PFSK-1 (cell line): ENCODE measurements at regions not wholly inside any gene's neighbourhood (a gene's known extent, or its start where the extent isn't known, plus 50 kb on each side); places are given as distances from the start of the nearest gene placed in this dataset.

Experiments used
- FOXP2 ChIP-seq: optimal IDR thresholded peaks from 2 replicates; pipeline ENCODE3; 2011; ENCODE audit warnings: borderline replicate concordance, control low read depth, inconsistent platforms; ENCODE audit not compliant: insufficient read depth; ENCODE audit errors: extremely low read length, extremely low read depth
- POLR2AphosphoS5 ChIP-seq: IDR thresholded peaks from 2 replicates; pipeline ENCODE4 v1.6.1; 2012; ENCODE audit warnings: low read depth, mild to moderate bottlenecking, control low read depth, low read length, moderate library complexity
- SIN3A ChIP-seq: IDR thresholded peaks from 2 replicates; pipeline ENCODE4 v1.6.1; 2012; ENCODE audit warnings: mild to moderate bottlenecking, low read length, moderate library complexity, borderline replicate concordance; ENCODE audit not compliant: insufficient read depth
- TAF1 ChIP-seq: IDR thresholded peaks from 2 replicates; pipeline ENCODE4 v1.6.1; 2012; ENCODE audit warnings: low read length, control low read depth, borderline replicate concordance; ENCODE audit not compliant: insufficient read depth
- TF ChIP-seq, protein P1 (sequence below), 2 experiments: IDR thresholded peaks; 2 replicates each; pipeline versions ENCODE4 v1.6.1 to v1.8.0; 2011 to 2012; ENCODE audit warnings: low read depth in 2 of 2, low read length in 2 of 2, control low read depth in 1 of 2, inconsistent platforms in 1 of 2, mild to moderate bottlenecking in 1 of 2, moderate library complexity in 1 of 2; ENCODE audit not compliant: insufficient read depth in 1 of 2

DNA sequence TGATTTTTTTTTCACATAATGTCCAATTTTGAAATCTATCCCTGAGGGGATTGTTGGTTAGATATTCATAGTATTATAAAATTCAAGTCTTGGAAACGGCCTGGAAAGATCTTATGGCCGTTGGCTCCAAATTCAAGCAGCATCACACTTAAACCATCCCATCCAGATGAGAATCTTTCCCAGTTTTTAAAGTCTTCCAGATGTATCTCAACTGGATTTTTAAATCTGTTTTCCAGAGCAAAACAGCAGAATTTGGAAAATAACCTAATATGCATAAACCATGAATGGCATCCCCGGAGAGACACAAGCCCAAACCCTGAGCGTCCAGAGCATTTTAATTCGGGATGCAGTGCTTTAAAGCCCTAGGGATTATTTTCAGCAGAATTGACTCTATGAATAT lies 208.2 kb upstream of the PRKCQ start:
- no peak for TF ChIP-seq POLR2AphosphoS5
- TF ChIP-seq SIN3A = no peak
- TF ChIP-seq FOXP2 = no peak
- no peak for TF ChIP-seq TAF1
- TF ChIP-seq, protein P1, sequence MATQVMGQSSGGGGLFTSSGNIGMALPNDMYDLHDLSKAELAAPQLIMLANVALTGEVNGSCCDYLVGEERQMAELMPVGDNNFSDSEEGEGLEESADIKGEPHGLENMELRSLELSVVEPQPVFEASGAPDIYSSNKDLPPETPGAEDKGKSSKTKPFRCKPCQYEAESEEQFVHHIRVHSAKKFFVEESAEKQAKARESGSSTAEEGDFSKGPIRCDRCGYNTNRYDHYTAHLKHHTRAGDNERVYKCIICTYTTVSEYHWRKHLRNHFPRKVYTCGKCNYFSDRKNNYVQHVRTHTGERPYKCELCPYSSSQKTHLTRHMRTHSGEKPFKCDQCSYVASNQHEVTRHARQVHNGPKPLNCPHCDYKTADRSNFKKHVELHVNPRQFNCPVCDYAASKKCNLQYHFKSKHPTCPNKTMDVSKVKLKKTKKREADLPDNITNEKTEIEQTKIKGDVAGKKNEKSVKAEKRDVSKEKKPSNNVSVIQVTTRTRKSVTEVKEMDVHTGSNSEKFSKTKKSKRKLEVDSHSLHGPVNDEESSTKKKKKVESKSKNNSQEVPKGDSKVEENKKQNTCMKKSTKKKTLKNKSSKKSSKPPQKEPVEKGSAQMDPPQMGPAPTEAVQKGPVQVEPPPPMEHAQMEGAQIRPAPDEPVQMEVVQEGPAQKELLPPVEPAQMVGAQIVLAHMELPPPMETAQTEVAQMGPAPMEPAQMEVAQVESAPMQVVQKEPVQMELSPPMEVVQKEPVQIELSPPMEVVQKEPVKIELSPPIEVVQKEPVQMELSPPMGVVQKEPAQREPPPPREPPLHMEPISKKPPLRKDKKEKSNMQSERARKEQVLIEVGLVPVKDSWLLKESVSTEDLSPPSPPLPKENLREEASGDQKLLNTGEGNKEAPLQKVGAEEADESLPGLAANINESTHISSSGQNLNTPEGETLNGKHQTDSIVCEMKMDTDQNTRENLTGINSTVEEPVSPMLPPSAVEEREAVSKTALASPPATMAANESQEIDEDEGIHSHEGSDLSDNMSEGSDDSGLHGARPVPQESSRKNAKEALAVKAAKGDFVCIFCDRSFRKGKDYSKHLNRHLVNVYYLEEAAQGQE (IDR thresholded peaks at IDR 0.05; ENCODE audit: insufficient read depth in 1 of 2, low read depth in 2 of 2, low read length in 2 of 2) = no peak

GRCh38 chr10:6787718-6788117 lies 207.6 kb upstream of the PRKCQ start:
- TF ChIP-seq, protein P1 (IDR thresholded peaks at IDR 0.05; ENCODE audit: insufficient read depth in 1 of 2, low read depth in 2 of 2, low read length in 2 of 2) = no peak
- TF ChIP-seq SIN3A (no peak), TAF1 (no peak), FOXP2 (no peak), POLR2AphosphoS5 (no peak)

- TF ChIP-seq POLR2AphosphoS5 (no peak), FOXP2 (no peak), TAF1 (no peak)
Measured at GRCh38 chr10:6787091-6787490, 207.0 kb upstream of the PRKCQ start.

DNA sequence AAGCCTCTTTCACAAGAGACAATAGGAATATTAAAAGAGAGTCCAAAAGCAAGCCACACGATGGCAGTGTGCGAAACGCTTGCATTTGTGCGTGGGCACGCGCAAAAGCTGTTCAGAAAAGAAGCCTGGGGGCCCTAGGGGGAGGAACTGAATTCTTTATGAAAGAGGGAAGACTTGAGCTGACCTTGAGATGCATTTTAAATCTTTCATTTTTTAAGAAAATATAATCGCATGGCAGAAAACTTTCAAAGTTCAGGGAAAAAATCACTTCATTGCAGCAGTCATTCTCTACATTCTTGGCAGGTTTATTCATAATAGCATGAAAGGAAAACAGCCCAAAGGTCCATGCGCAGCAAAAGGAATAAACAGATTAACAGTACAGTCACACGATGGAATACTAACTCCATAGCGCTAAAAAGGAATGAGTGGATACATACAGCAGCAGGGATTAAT lies 206.5 kb upstream of the PRKCQ start:
- no peak for TF ChIP-seq SIN3A
- no peak for TF ChIP-seq TAF1
- TF ChIP-seq, protein P1 (IDR thresholded peaks at IDR 0.05; ENCODE audit: insufficient read depth in 1 of 2, low read depth in 2 of 2, low read length in 2 of 2) = no peak
- no peak for TF ChIP-seq FOXP2
- no peak for TF ChIP-seq POLR2AphosphoS5

DNA sequence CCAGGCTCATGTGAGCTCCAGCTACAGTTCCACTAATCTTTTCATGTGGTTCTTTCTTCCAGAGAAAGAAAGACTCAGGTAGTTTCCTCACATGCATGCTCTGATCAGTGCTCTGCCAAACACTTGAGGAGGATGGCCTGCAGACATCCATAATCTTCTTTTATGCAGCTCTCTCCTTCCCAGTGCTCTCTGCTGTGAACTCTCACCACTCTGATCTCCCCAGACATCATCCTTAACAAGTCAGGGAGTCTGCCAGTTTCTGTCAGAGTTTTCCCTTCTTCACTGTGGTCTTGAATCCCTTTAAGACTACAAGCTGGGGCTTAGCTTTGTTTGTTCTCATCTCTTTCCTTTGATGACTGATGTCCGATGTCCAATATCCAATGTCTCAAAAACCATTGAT lies 203.4 kb upstream of the PRKCQ start:
- TF ChIP-seq SIN3A = no peak

DNA sequence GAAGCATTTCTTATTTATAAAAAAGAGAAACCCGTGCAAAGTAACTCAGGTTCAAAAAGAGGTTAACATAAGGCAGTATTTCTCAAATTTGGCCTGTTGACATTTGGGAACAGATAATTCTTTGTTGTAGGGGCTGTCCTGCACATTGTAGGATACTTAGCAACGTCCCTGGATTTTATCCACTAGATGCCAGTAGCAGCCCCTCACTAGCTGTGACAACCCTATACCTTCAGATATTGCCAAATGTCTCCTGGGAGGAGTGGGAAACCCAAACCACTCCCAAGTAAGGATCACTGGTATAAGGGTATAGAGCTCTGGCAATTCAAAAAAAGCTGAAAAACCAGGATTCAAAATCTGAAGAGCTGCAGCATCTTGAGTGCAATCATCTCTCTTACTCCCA lies 202.3 kb upstream of the PRKCQ start:
- TF ChIP-seq, protein P1 (IDR thresholded peaks at IDR 0.05; ENCODE audit: insufficient read depth in 1 of 2, low read depth in 2 of 2, low read length in 2 of 2) = no peak
- TF ChIP-seq POLR2AphosphoS5 (no peak), SIN3A (no peak), FOXP2 (no peak)
